Dedifferentiated amniotic fluid mesenchymal stem cell (primary cell): ENCODE measurements at regions not wholly inside any gene's neighbourhood (a gene's known extent, or its start where the extent isn't known, plus 50 kb on each side); places are given as distances from the start of the nearest gene placed in this dataset.

Experiments used
- DNase-seq: peaks from one replicate; pipeline ENCODE4 v3.0.0-alpha.2; 2016; ENCODE audit errors: extremely low spot score

DNA sequence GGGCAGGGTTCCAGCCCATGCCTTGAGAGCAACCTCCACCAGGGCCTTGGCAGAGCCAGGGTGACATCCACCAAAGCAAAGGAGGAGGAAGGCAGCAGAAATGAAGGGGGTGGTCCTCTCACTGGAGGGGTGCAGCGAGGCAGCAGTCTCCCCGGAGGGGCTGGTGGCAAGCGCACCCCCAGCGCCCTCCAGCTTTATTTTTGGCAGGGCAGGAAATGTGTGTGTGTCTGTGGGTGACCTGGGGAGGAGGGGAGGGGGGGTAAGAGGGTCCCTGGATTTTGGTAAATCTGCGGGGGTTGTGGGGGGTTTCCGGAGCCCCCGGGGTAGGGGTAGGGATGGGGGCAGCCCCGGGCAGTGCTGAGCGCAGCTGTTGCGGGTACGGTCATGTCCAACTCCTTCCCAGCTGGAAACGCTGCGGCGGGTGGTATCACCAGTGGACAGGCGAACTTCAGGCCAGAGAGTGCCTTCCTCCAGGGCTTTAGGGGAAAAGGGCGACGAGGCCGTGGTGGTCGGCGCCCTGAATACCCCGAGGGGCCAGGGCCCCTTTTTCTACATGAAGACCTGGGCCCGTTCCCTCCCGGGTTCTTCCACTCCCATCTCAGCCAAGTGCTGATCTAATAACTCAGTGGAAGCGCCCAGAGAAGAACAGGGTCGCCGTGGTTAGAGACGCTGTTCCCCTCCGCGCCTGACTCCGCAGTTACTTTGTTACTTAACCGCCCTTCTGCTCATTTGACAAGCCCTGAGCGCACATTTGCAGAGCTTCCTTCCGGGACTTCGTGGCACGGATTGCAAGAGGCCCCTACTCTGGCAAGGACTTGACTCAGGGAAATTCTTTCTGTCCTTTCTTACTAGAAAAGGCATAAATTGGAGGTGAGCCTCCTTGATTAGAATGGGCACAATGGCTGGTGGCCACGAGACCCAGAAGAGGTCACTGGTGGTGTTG is 55.2 kb downstream of the FOS start:
- DNase-seq = no peak

DNA sequence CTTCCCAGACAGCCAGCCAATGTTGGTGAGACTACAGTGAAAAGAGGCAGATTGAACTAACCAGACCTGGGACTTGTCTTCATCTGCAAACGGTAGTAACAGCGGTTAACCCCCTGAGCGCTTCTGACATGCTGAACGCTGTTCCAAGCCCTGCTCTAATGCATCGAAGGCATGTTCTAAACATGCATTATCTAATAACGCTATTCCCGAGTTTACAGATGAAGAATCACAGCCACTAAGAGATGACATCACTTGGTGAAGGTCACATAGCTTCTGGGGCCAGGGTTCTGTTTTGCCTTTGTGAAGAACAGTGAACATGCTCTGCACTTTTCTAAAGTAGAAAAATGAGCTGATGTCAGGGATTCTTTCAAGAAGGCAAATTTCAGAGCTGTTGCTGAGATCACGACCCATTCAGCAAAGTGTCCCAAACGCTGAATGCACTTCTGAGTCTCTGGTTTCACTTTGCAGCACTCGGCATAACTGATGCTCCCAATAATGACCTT is 56.0 kb downstream of the FOS start:
- no peak for DNase-seq

GRCh38 chr14:75335571-75335970 is 56.9 kb downstream of the FOS start:
- DNase-seq = no peak

- no peak for DNase-seq
These were observed 59.8 kb downstream of the FOS start for GRCh38 chr14:75338398-75338797.

- peak; percentile 36 for DNase-seq
These were observed 60.4 kb downstream of the FOS start for GRCh38 chr14:75339059-75339458.

- DNase-seq = no peak
These were observed 62.3 kb downstream of the FOS start for GRCh38 chr14:75340921-75341320.

DNA sequence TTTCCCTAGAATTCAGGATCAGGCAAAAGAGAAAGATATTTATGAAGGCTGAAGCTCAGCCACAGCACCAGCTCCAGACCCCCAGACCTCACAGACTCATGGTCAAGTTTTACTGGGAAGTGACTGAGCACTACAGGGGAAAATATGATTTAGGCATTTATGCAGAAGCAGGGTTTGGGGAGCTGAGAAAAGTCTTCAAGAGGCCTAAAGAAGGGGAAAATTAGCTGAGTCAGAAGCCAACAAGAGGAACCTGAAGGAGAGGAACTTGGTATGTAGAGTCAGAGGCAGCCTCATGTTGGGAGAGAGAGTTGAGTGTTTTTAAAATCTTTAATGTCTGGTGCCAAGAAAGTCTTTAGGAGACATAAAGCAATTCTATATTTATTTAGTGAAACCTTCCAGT is 63.0 kb downstream of the FOS start:
- DNase-seq = no peak

DNA sequence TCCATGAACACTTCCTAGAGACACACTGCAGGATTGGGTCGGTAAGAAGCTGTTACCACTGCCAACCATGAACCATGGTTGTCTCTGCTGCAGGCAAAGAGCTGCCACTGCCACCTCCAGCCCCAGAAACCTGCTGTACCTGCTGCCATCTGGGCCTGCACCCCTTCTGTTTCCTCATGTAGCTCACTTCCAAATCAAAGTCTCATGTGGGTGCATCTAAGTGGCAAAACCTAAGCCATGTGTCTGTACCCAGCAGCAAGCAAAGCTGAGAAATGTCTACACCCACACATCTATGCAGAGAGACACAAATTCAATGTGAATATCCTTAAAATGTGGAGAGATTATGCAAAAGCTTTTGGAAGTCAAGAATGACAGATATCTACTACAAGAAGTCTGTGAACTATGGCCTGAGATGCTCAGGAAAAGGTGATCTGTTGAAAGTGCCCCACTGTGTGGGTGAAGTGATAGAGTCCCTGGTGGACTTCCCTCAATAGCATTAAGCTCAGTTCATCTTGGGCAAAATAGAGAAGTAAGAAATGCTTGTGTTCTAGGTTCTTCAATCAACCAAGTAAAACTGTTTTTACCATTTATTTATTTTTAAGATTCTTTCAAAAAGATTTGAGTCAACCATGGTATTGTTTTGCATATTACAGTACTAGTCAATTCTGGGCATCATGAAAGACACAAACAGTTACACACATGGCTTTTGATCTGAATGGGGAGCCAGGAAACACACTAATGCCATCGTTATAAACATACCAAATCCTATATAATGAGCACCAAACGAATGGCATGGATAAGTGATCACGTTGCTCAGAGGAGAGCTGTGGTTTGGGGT is 64.4 kb downstream of the FOS start:
- no peak for DNase-seq

GRCh38 chr14:75343911-75344310 is 65.3 kb downstream of the FOS start:
- no peak for DNase-seq

- no peak for DNase-seq
These were observed 65.8 kb downstream of the FOS start for GRCh38 chr14:75344411-75344810.

GRCh38 chr14:75350505-75351060 is 72.0 kb downstream of the FOS start:
- no peak for DNase-seq

DNA sequence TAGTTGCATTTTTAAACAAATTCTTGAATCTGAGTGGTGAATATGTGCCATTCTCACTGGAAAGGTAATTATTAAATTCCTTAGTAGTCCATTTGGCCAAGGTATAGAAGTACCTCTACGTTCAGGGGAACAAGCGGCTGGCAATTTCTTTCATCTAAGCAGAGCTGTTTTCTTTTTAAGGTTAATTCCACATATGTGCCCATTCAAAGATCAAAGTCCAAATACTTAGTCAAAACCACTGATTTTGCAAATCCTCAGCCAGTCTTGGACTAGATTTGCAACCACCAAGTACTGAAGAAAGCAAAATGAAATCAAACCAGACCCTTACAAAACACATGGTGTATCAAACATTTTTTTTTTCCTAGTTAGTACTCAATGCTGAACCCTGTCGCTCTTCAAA is 68.7 kb upstream of the JDP2 start:
- DNase-seq = no peak

- no peak for DNase-seq
These were observed 66.8 kb upstream of the JDP2 start for GRCh38 chr14:75361041-75361440.

- DNase-seq = peak; percentile 17
These were observed 65.9 kb upstream of the JDP2 start for GRCh38 chr14:75361751-75362433.

- DNase-seq = no peak
These were observed 64.7 kb upstream of the JDP2 start for GRCh38 chr14:75363130-75363529.

DNA sequence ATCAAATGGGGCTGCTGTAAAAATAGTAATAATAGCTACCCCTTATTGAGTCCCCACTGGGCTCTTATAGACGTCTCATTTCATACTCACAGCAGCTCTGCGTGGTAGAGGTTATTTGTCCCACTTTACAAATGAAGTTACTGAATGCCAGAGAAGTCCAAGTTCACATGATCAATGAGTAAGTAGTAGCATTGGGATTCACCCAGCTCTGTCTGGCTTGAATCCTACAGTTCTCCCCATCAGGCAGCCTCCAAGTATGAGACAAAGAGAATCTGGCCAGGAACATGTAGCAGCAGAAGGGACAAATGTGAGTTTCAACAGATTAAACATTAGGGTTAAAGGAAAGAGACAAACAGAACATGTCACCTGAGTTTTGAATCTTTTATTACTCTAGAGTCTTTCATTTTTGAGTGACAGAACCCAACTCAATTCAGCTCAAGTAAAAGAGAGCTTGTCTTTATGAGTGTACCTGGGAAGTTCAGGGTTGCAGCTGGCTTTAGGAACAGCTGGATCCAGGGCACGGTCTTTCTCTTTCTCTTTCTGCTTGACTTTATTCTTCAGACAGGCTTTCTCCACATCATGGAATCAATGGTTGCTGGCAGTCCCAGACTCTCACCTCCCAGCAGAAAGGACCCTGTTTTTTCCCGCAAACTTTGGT is 64.1 kb upstream of the JDP2 start:
- no peak for DNase-seq

DNA sequence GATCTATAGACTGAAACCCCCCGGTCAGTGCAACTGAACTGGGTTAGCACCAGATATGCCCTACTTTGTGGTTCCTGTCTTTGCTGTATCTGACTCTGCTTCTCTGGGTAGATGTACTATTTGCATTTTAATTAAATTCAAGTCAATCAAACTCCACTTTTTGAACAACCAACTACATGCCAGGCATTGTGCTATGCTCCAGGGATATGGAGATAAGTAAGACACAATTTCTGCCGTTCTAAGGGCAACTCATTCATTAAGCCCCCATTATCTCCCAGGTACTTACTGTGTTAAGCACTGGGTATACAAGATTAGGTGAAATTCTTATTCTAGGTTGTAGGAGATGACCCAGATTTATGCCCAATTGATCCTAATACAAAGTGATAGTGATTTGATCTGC is 62.7 kb upstream of the JDP2 start:
- DNase-seq = no peak

DNA sequence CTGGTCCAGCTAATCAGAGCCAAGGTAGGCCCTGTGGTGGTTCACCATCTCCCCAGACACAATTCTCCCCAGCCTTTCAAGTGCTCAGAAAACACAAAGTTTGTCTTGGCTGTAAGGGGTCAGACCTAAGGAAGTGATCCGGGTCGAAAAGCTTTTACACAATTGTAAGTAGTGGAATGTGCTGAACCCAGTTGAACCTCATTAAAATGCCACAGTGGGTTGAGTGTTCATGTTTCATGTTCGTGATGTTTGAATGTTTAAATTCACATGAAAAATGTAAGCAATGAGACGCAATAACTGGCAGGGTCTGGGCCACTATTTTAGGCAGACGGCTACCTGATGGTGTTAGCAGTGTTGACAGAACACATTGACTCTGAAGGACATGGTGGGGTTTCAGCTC is 60.9 kb upstream of the JDP2 start:
- DNase-seq = no peak

DNA sequence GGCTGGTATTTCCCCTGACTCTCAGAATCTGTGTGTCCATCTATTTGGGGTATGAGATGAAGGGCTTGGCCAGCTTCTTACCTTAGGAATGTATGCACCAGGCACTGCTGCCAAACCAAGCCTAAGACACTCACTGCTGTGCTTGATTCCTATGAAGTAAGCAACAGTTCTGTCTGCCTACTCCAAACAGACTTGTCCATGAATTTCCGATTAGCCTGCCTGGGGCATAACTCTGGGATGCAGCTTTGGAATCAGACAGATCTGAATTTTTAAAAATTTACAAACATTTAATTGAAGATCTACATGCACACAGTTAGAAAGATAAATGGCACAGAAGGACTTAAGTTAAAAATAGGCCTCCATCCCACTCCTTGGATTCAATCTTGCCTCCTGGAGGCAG is 59.5 kb upstream of the JDP2 start:
- no peak for DNase-seq

GRCh38 chr14:75369506-75369905 is 58.3 kb upstream of the JDP2 start:
- no peak for DNase-seq
